Breast epithelium (tissue), 3 donors: ENCODE measurements at regions not wholly inside any gene's neighbourhood (a gene's known extent, or its start where the extent isn't known, plus 50 kb on each side); places are given as distances from the start of the nearest gene placed in this dataset.

ENCODE experiments used
- CTCF ChIP-seq, 3 donors: fragments of 450-650 bp; IDR thresholded peaks; one replicate each; pipeline ENCODE4 v1.5.1; 2016 to 2017; ENCODE audit warnings: antibody characterized with exemption in 3 of 3, mild to moderate bottlenecking in 3 of 3, moderate library complexity in 3 of 3
- POLR2A ChIP-seq: fragments of 450-650 bp; IDR thresholded peaks from one replicate; pipeline ENCODE4 v1.6.1; 2016; ENCODE audit warnings: antibody characterized with exemption, mild to moderate bottlenecking, moderate library complexity

- no peak for TF ChIP-seq CTCF (IDR thresholded peaks at IDR 0.05)
- TF ChIP-seq POLR2A = no peak
These were observed 113.4 kb upstream of the CCDC68 start for GRCh38 chr18:55072698-55073097.
